Trophoblast cell (in vitro differentiated cells and primary cell): ENCODE measurements at regions not wholly inside any gene's neighbourhood (a gene's known extent, or its start where the extent isn't known, plus 50 kb on each side); places are given as distances from the start of the nearest gene placed in this dataset.

ENCODE experiments used
- DNase-seq, 2 donors: peaks; one replicate each; pipeline ENCODE4 v3.0.0-alpha.2; 2016
- H2AFZ ChIP-seq: 2 replicates; pipeline ENCODE4 v1.6.1; 2013; ENCODE audit warnings: low read length, moderate library complexity, mild to moderate bottlenecking; ENCODE audit not compliant: insufficient read depth, poor library complexity
- H2AK5ac ChIP-seq: 2 replicates; pipeline ENCODE4 v1.6.1; 2013; ENCODE audit warnings: mild to moderate bottlenecking, low read length
- H2BK120ac ChIP-seq: 2 replicates; pipeline ENCODE4 v1.6.1; 2013; ENCODE audit warnings: low read length, mild to moderate bottlenecking, moderate library complexity; ENCODE audit not compliant: insufficient read depth, poor library complexity
- H2BK12ac ChIP-seq: 2 replicates; pipeline ENCODE4 v1.6.1; 2013; ENCODE audit warnings: mild to moderate bottlenecking, low read length, moderate library complexity
- H2BK5ac ChIP-seq: 2 replicates; pipeline ENCODE4 v1.6.1; 2013; ENCODE audit warnings: low read length, low read depth, moderate library complexity, mild to moderate bottlenecking; ENCODE audit not compliant: poor library complexity
- H3K14ac ChIP-seq: 2 replicates; pipeline ENCODE4 v1.6.1; 2013; ENCODE audit warnings: mild to moderate bottlenecking, low read length
- H3K18ac ChIP-seq: 2 replicates; pipeline ENCODE4 v1.6.1; 2013; ENCODE audit warnings: mild to moderate bottlenecking, low read length
- H3K23ac ChIP-seq: 2 replicates; pipeline ENCODE4 v1.6.1; 2013; ENCODE audit warnings: low read length
- H3K27ac ChIP-seq: 2 replicates; pipeline ENCODE4 v1.5.1; 2013; ENCODE audit warnings: low read depth, mild to moderate bottlenecking, inconsistent platforms, low read length, moderate library complexity
- H3K27me3 ChIP-seq: 2 replicates; pipeline ENCODE4 v1.6.1; 2013; ENCODE audit warnings: inconsistent platforms, mild to moderate bottlenecking, low read length, moderate library complexity; ENCODE audit not compliant: insufficient read depth
- H3K36me3 ChIP-seq, 2 experiments: 1 replicate in 1 of 2; 2 replicates in 1 of 2; pipeline ENCODE4 v1.6.1; 2013; ENCODE audit warnings: low read length in 2 of 2, mild to moderate bottlenecking in 2 of 2, moderate library complexity in 1 of 2; ENCODE audit not compliant: insufficient read depth in 2 of 2, control insufficient read depth in 1 of 2
- H3K4ac ChIP-seq: 2 replicates; pipeline ENCODE4 v1.6.1; 2013; ENCODE audit warnings: low read depth, mild to moderate bottlenecking, low read length, moderate library complexity
- H3K4me1 ChIP-seq, 2 experiments: 1 replicate in 1 of 2; 2 replicates in 1 of 2; pipeline ENCODE4 v1.6.1; 2013; ENCODE audit warnings: low read length in 2 of 2, mild to moderate bottlenecking in 2 of 2, moderate library complexity in 1 of 2; ENCODE audit not compliant: insufficient read depth in 2 of 2, control insufficient read depth in 1 of 2
- H3K4me2 ChIP-seq: 2 replicates; pipeline ENCODE4 v1.6.1; 2013; ENCODE audit warnings: inconsistent platforms, mild to moderate bottlenecking, low read length, moderate library complexity
- H3K4me3 ChIP-seq: 2 replicates; pipeline ENCODE4 v1.5.1; 2013; ENCODE audit warnings: mild to moderate bottlenecking, low read depth, low read length, inconsistent platforms
- H3K79me1 ChIP-seq: one replicate; pipeline ENCODE4 v1.6.1; 2013; ENCODE audit warnings: low read length
- H3K79me2 ChIP-seq: 2 replicates; pipeline ENCODE4 v1.6.1; 2013; ENCODE audit warnings: low read length, mild to moderate bottlenecking; ENCODE audit not compliant: control insufficient read depth, insufficient read depth, poor library complexity
- H3K9ac ChIP-seq: 2 replicates; pipeline ENCODE4 v1.6.1; 2013; ENCODE audit warnings: mild to moderate bottlenecking, low read length
- H3K9me3 ChIP-seq: 2 replicates; pipeline ENCODE4 v1.6.1; 2013; ENCODE audit warnings: low read depth, mild to moderate bottlenecking, control low read depth, inconsistent platforms, low read length; ENCODE audit not compliant: insufficient read depth
- H4K12ac ChIP-seq: 2 replicates; pipeline ENCODE4 v1.6.1; 2013; ENCODE audit warnings: low read depth, mild to moderate bottlenecking, low read length, moderate library complexity
- H4K8ac ChIP-seq: 2 replicates; pipeline ENCODE4 v1.6.1; 2013; ENCODE audit warnings: low read depth, mild to moderate bottlenecking, low read length, moderate library complexity
- H4K91ac ChIP-seq: one replicate; pipeline ENCODE4 v1.6.1; 2013; ENCODE audit warnings: low read depth, mild to moderate bottlenecking, low read length, moderate library complexity
- WGBS: extraction: QIAGEN DNeasy Blood & Tissue Kit; methylation state at CpG from one replicate; pipeline ENCODE4 v1.1.7; 2013; ENCODE audit warnings: missing lambda C conversion rate; ENCODE audit not compliant: insufficient read length, insufficient coverage; ENCODE audit errors: extremely low coverage; 5-methylcytosine and 5-hydroxymethylcytosine counted together

DNA sequence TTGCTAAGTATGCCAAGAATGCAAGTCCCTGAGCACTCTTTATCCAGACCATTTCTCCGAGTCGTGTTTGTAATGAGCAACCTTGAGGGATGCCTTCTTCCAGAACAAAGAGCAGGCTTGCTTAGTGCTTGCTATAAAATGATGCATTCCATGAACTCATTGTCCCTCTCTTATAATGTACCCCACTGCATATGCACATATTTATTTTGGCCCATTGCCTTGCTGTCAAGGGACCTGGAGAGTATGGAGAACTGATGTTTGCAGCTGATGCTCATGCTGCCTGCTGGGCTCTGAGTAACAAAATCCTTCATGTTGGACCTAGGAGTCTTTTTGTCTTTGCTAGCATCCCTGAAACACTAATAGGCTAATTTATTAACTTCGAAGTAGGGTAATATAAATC, 97.8 kb upstream of the AADACL2 start:
- Histone ChIP-seq H3K27me3 (no peaks in the 10 kb centered on the region), H4K12ac (no peak overlapping the region), H3K9me3 (peaks cover 2% of the 10 kb centered on the region), H2AFZ (no peak overlapping the region), H2AK5ac (no peak overlapping the region), H3K14ac (no peak overlapping the region), H3K9ac (no peak overlapping the region), H3K79me2 (no peaks in the 10 kb centered on the region), H2BK5ac (no peak overlapping the region), H3K4me2 (no peak overlapping the region), H2BK120ac (no peak overlapping the region), H3K18ac (no peak overlapping the region), H2BK12ac (no peak overlapping the region), H3K4me3 (no peak overlapping the region), H3K27ac (no peak overlapping the region), H3K23ac (no peak overlapping the region), H4K8ac (no peak overlapping the region), H3K4ac (no peak overlapping the region), H4K91ac (no peak overlapping the region), H3K79me1 (no peaks in the 10 kb centered on the region), H3K36me3 (no peaks in the 10 kb centered on the region), H3K4me1 (peaks cover 2 to 4% of the 10 kb centered on the region in 2 experiments)
- peak in 1 of 2 donors; percentile 6 for DNase-seq
- no CpG with 5 or more reads among the region's 3 CpGs for WGBS

DNA sequence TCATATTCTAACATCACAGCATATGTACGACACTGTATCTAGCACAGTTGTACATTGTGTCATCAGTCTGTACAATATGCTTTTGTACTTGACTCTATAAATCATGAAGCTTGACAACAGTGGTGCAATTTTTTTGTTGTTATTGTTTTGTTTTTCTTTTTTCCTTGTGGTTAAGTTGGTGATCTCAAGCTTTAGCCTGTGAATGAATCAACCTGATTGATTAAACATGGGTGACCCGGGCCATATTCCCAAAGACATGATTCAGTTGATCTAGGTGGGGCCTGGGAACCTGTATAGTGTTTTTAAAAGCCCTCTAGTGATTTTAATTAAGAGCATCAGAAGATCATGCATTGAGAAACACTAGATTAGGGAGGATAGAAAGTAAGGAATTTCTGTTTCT, 101.8 kb upstream of the AADACL2 start:
- H2BK5ac ChIP-seq: no peak overlapping the region

DNA sequence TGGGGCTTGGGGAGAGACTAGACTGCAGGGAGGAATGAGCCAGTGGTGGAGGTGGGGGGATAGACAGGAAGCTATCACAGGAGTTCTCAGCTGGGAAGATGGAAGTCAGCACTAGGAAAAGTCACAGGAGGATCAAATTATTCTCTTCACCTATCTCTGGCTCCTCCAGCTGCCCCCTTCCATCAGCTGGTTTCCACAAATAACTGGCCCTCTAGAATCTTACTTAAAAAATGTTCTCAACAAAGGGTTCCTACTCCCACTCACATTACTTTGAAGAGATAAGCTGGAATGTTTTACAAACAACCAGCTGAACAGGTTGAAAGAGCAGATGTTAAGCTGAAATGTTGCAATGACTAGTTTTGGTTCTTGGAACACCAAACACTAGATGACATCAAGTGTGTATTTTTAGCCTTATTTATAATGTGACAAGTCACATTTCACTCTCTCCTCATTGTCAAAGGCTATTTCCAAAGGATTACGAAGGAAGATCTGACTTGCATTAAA, 102.7 kb upstream of the AADACL2 start:
- H2BK12ac ChIP-seq: no peak overlapping the region

More for the DNA sequence above, 101.8 kb upstream of the AADACL2 start:
- no peak overlapping the region for H3K23ac ChIP-seq
- H2BK120ac ChIP-seq: no peak overlapping the region
- H3K4me2 ChIP-seq: no peak overlapping the region
- no peak overlapping the region for H3K14ac ChIP-seq
- no peak overlapping the region for H3K9ac ChIP-seq
- no peak overlapping the region for H2AFZ ChIP-seq
- no peak overlapping the region for H3K4ac ChIP-seq
- H3K79me2 ChIP-seq: no peaks in the 10 kb centered on the region
- H4K8ac ChIP-seq: no peak overlapping the region
- H3K36me3 ChIP-seq: no peaks in the 10 kb centered on the region
- peaks cover 2% of the 10 kb centered on the region for H3K9me3 ChIP-seq
- no peaks in the 10 kb centered on the region for H3K79me1 ChIP-seq
- H3K27ac ChIP-seq: no peak overlapping the region
- DNase-seq: no peak
- H2AK5ac ChIP-seq: no peak overlapping the region
- peaks cover 0 to 2% of the 10 kb centered on the region in 2 experiments for H3K4me1 ChIP-seq
- H3K27me3 ChIP-seq: no peaks in the 10 kb centered on the region
- H2BK12ac ChIP-seq: no peak overlapping the region
- H4K91ac ChIP-seq: no peak overlapping the region
- WGBS: no CpG with 5 or more reads among the region's 2 CpGs
- no peak overlapping the region for H3K4me3 ChIP-seq
- no peak overlapping the region for H4K12ac ChIP-seq
- H3K18ac ChIP-seq: no peak overlapping the region

DNA sequence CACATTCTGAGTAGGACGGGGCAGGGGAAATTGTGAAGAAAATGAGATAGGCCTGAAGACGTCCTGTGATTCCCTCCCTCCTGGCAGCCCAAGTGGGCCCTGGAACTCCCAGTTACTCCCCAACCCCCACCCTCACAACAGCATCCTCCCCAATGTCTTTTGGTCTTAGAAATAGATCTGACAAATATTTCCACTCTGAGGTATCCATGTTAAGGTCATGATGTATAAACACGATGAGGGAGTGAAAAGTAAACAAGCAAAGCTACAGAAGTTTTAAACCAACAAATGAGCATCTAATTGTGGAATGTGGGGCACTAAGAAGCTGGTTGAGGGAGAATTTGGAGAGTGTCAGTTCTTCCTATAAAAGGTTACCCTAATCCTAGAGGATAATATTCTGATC, 103.7 kb upstream of the AADACL2 start:
- no peaks in the 10 kb centered on the region for H3K27me3 ChIP-seq
- no peak overlapping the region for H4K91ac ChIP-seq
- H3K79me2 ChIP-seq: no peaks in the 10 kb centered on the region
- peaks cover 0 to 2% of the 10 kb centered on the region in 2 experiments for H3K4me1 ChIP-seq
- H3K23ac ChIP-seq: no peak overlapping the region
- no peak overlapping the region for H3K18ac ChIP-seq
- H2AK5ac ChIP-seq: no peak overlapping the region
- H3K4me3 ChIP-seq: no peak overlapping the region
- no peak overlapping the region for H2BK120ac ChIP-seq
- H3K9ac ChIP-seq: no peak overlapping the region
- H2BK12ac ChIP-seq: no peak overlapping the region
- H3K27ac ChIP-seq: no peak overlapping the region
- H3K4me2 ChIP-seq: no peak overlapping the region
- no peak for DNase-seq
- no peaks in the 10 kb centered on the region for H3K9me3 ChIP-seq
- no peak overlapping the region for H4K12ac ChIP-seq
- no peak overlapping the region for H4K8ac ChIP-seq
- H3K4ac ChIP-seq: no peak overlapping the region
- no peak overlapping the region for H3K14ac ChIP-seq
- no peak overlapping the region for H2BK5ac ChIP-seq
- no peaks in the 10 kb centered on the region for H3K79me1 ChIP-seq
- H3K36me3 ChIP-seq: no peaks in the 10 kb centered on the region
- no peak overlapping the region for H2AFZ ChIP-seq
- no CpG with 5 or more reads among the region's 3 CpGs for WGBS

More for the DNA sequence above, 102.7 kb upstream of the AADACL2 start:
- H3K79me2 ChIP-seq: no peaks in the 10 kb centered on the region
- no peak overlapping the region for H2AFZ ChIP-seq
- no peak overlapping the region for H3K4me3 ChIP-seq
- H3K4me1 ChIP-seq: peaks cover 0 to 2% of the 10 kb centered on the region in 2 experiments
- no peaks in the 10 kb centered on the region for H3K79me1 ChIP-seq
- no peak overlapping the region for H4K91ac ChIP-seq
- H3K4ac ChIP-seq: no peak overlapping the region
- no peak overlapping the region for H2BK120ac ChIP-seq
- H3K36me3 ChIP-seq: no peaks in the 10 kb centered on the region
- H4K12ac ChIP-seq: no peak overlapping the region
- no peak overlapping the region for H3K18ac ChIP-seq
- H3K27ac ChIP-seq: no peak overlapping the region
- no CpG with 5 or more reads among the region's 1 CpG for WGBS
- H3K27me3 ChIP-seq: no peaks in the 10 kb centered on the region
- H3K14ac ChIP-seq: no peak overlapping the region
- no peak overlapping the region for H3K4me2 ChIP-seq
- no peak overlapping the region for H2AK5ac ChIP-seq
- DNase-seq: peak; percentile 30 to 89
- peaks cover 2% of the 10 kb centered on the region for H3K9me3 ChIP-seq
- no peak overlapping the region for H3K23ac ChIP-seq
- H3K9ac ChIP-seq: no peak overlapping the region
- no peak overlapping the region for H4K8ac ChIP-seq
- no peak overlapping the region for H2BK5ac ChIP-seq
